ENCODE measurements at regions not wholly inside any gene's neighbourhood (a gene's known extent, or its start where the extent isn't known, plus 50 kb on each side); places are given as distances from the start of the nearest gene placed in this dataset.

GRCh38 chr13:111664696-111665095, 344.3 kb downstream of the TEX29 start:
- no peaks in the 10 kb centered on the region for H3K79me2 ChIP-seq (replicated peaks; ENCODE audit: insufficient read depth, low read length)
- no peak overlapping the region for H2AFZ ChIP-seq (ENCODE audit: low read depth, low read length)
- no peaks in the 10 kb centered on the region for H3K36me3 ChIP-seq (ENCODE audit: insufficient read depth, low read length)
- H3F3A ChIP-seq (ENCODE audit: insufficient read depth, low read length, poor library complexity, severe bottlenecking): no peaks in the 10 kb centered on the region
- no peaks in the 10 kb centered on the region for H3K27me3 ChIP-seq (ENCODE audit: insufficient read depth, low read depth, low read length)
- H3K9ac ChIP-seq (ENCODE audit: low read length): no peak overlapping the region
- no peak overlapping the region for H3K4me3 ChIP-seq (ENCODE audit: low read length)
- no peaks in the 10 kb centered on the region for H3K9me2 ChIP-seq (ENCODE audit: insufficient read depth, low read length)
- no peak overlapping the region for H3K27ac ChIP-seq (ENCODE audit: low read length)
- no peak overlapping the region for H3K4me2 ChIP-seq (ENCODE audit: low read length)
- no peaks in the 10 kb centered on the region for H3K9me3 ChIP-seq (ENCODE audit: low read length)
- TF ChIP-seq EZH2 (IDR thresholded peaks at IDR 0.05; ENCODE audit: borderline replicate concordance, insufficient read depth, low read length, poor library complexity, severe bottlenecking) (no peak), MXI1 (conservative IDR thresholded peaks at IDR 0.05; ENCODE audit: poor library complexity, severe bottlenecking) (no peak), EP300 (conservative IDR thresholded peaks at IDR 0.05; ENCODE audit: poor library complexity, severe bottlenecking) (no peak), RAD21 (conservative IDR thresholded peaks at IDR 0.05) (no peak), POLR2AphosphoS5 (IDR thresholded peaks at IDR 0.05) (no peak), TAF1 (IDR thresholded peaks at IDR 0.05; ENCODE audit: low read depth) (no peak), REST (IDR thresholded peaks at IDR 0.05; ENCODE audit: borderline replicate concordance) (no peak)
- no peaks in the 10 kb centered on the region for H4K20me1 ChIP-seq (ENCODE audit: insufficient read depth)

GRCh38 chr13:111665691-111666095, 345.3 kb downstream of the TEX29 start:
- Histone ChIP-seq H2AFZ (ENCODE audit: low read depth, low read length) (no peak overlapping the region), H3K27ac (ENCODE audit: low read length) (no peak overlapping the region), H3F3A (ENCODE audit: insufficient read depth, low read length, poor library complexity, severe bottlenecking) (no peaks in the 10 kb centered on the region), H3K4me2 (ENCODE audit: low read length) (no peak overlapping the region), H4K20me1 (ENCODE audit: insufficient read depth) (no peaks in the 10 kb centered on the region), H3K36me3 (ENCODE audit: insufficient read depth, low read length) (no peaks in the 10 kb centered on the region), H3K79me2 (replicated peaks; ENCODE audit: insufficient read depth, low read length) (no peaks in the 10 kb centered on the region), H3K4me3 (ENCODE audit: low read length) (no peak overlapping the region), H3K9ac (ENCODE audit: low read length) (no peak overlapping the region), H3K9me3 (ENCODE audit: low read length) (no peaks in the 10 kb centered on the region), H3K9me2 (ENCODE audit: insufficient read depth, low read length) (no peaks in the 10 kb centered on the region), H3K27me3 (ENCODE audit: insufficient read depth, low read depth, low read length) (no peaks in the 10 kb centered on the region)
- no peak for TF ChIP-seq POLR2AphosphoS5 (IDR thresholded peaks at IDR 0.05)
- TF ChIP-seq CTCF (IDR thresholded peaks at IDR 0.05; ENCODE audit: poor library complexity, severe bottlenecking): no peak
- no peak for TF ChIP-seq EP300 (conservative IDR thresholded peaks at IDR 0.05; ENCODE audit: poor library complexity, severe bottlenecking)

GRCh38 chr13:111666164-111666776, 345.8 kb downstream of the TEX29 start:
- no peak overlapping the region for H3K4me2 ChIP-seq (ENCODE audit: low read length)
- no peaks in the 10 kb centered on the region for H3K27me3 ChIP-seq (ENCODE audit: insufficient read depth, low read depth, low read length)
- H3F3A ChIP-seq (ENCODE audit: insufficient read depth, low read length, poor library complexity, severe bottlenecking): no peaks in the 10 kb centered on the region
- no peak overlapping the region for H2AFZ ChIP-seq (ENCODE audit: low read depth, low read length)
- no peak for TF ChIP-seq TAF1 (IDR thresholded peaks at IDR 0.05; ENCODE audit: low read depth)
- no peak for TF ChIP-seq SMC3 (conservative IDR thresholded peaks at IDR 0.05; ENCODE audit: poor library complexity)
- TF ChIP-seq REST (IDR thresholded peaks at IDR 0.05; ENCODE audit: borderline replicate concordance): no peak
- TF ChIP-seq MXI1 (conservative IDR thresholded peaks at IDR 0.05; ENCODE audit: poor library complexity, severe bottlenecking): no peak
- TF ChIP-seq CTCF (IDR thresholded peaks at IDR 0.05; ENCODE audit: poor library complexity, severe bottlenecking): no peak
- TF ChIP-seq EZH2 (IDR thresholded peaks at IDR 0.05; ENCODE audit: borderline replicate concordance, insufficient read depth, low read length, poor library complexity, severe bottlenecking): no peak
- no peak for TF ChIP-seq POLR2AphosphoS5 (IDR thresholded peaks at IDR 0.05)
- no peak for TF ChIP-seq EP300 (conservative IDR thresholded peaks at IDR 0.05; ENCODE audit: poor library complexity, severe bottlenecking)
- TF ChIP-seq RAD21 (conservative IDR thresholded peaks at IDR 0.05): no peak
- no peaks in the 10 kb centered on the region for H3K79me2 ChIP-seq (replicated peaks; ENCODE audit: insufficient read depth, low read length)
- no peaks in the 10 kb centered on the region for H3K36me3 ChIP-seq (ENCODE audit: insufficient read depth, low read length)
- no peak overlapping the region for H3K9ac ChIP-seq (ENCODE audit: low read length)
- H3K4me3 ChIP-seq (ENCODE audit: low read length): no peak overlapping the region
- H3K9me3 ChIP-seq (ENCODE audit: low read length): no peaks in the 10 kb centered on the region
- H3K9me2 ChIP-seq (ENCODE audit: insufficient read depth, low read length): no peaks in the 10 kb centered on the region
- no peaks in the 10 kb centered on the region for H4K20me1 ChIP-seq (ENCODE audit: insufficient read depth)
- H3K27ac ChIP-seq (ENCODE audit: low read length): no peak overlapping the region
